Thyroid gland (tissue), 4 donors: ENCODE measurements at regions not wholly inside any gene's neighbourhood (a gene's known extent, or its start where the extent isn't known, plus 50 kb on each side); places are given as distances from the start of the nearest gene placed in this dataset.

Experiments
- DNase-seq, 2 donors: peaks; one replicate each; pipeline ENCODE4 v3.0.0-alpha.2; 2019
- H3K27ac ChIP-seq, 3 donors: fragments of 200-600 bp; sonication (generic); 1 replicate in 2 of 3; 2 replicates in 1 of 3; pipeline ENCODE4 v1.5.1; 2016 to 2019; ENCODE audit warnings: mild to moderate bottlenecking in 1 of 3, moderate library complexity in 1 of 3
- H3K27me3 ChIP-seq: fragments of 200-600 bp; sonication (generic); one replicate; pipeline ENCODE4 v1.5.1; 2019
- H3K36me3 ChIP-seq, 2 donors: fragments of 200-600 bp; sonication (generic); one replicate each; pipeline ENCODE4 v1.5.1; 2016 to 2019
- H3K4me1 ChIP-seq, 2 donors: fragments of 200-600 bp; sonication (generic); one replicate each; pipeline ENCODE4 v1.5.1; 2017 to 2019
- H3K4me3 ChIP-seq, 3 donors: fragments of 200-600 bp; sonication (generic); replicated peaks in 1 of 3; 1 replicate in 2 of 3; 2 replicates in 1 of 3; pipeline ENCODE4 v1.5.1; 2016; ENCODE audit warnings: mild to moderate bottlenecking in 1 of 3
- H3K9me3 ChIP-seq: fragments of 200-600 bp; sonication (generic); one replicate; pipeline ENCODE4 v1.5.1; 2017
- CTCF ChIP-seq, 6 experiments: fragments of 200-600 bp in 3 of 6; fragments of 450-650 bp in 3 of 6; sonication (generic) in 3 of 6; IDR thresholded peaks; one replicate each; pipeline ENCODE4 v1.5.1; 2016 to 2019; ENCODE audit warnings: antibody characterized with exemption in 6 of 6, mild to moderate bottlenecking in 2 of 6, inconsistent platforms in 1 of 6, moderate library complexity in 1 of 6
- POLR2A ChIP-seq, 2 donors: fragments of 450-650 bp; IDR thresholded peaks; one replicate each; pipeline ENCODE4 v1.6.1; 2017; ENCODE audit warnings: antibody characterized with exemption in 2 of 2, mild to moderate bottlenecking in 2 of 2, moderate library complexity in 1 of 2
- WGBS, 2 donors: methylation state at CpG; one replicate each; pipeline ENCODE4 v1.1.5; 2017; 5-methylcytosine and 5-hydroxymethylcytosine counted together
- intact Hi-C: fragments of 100-400 bp; cut with DNase I; formaldehyde crosslinking; loops from one replicate; pipeline ENCODE4 v1.15.1; 2023

- WGBS, 2 donors, result 77 to 86% methylated on average over 13 of the region's 13 CpGs
- DNase-seq, result peak in 1 of 2 donors; percentile 32
- intact Hi-C loops, result no loop called here
Measured at GRCh38 chr15:58329781-58330671, 101.8 kb upstream of the LIPC start.

GRCh38 chr15:58330741-58331559 is 100.8 kb upstream of the LIPC start:
- H3K4me3 ChIP-seq, result no peak overlapping the region
- intact Hi-C loops, result no loop called here
- peaks cover 30 to 42% of the 10 kb centered on the region in 2 donors for H3K4me1 ChIP-seq
- no peaks in the 10 kb centered on the region for H3K36me3 ChIP-seq
- TF ChIP-seq CTCF (IDR thresholded peaks at IDR 0.05) (no peak), POLR2A (IDR thresholded peaks at IDR 0.05) (no peak)
- no peaks in the 10 kb centered on the region for H3K9me3 ChIP-seq
- DNase-seq, result no peak
- H3K27me3 ChIP-seq, result no peaks in the 10 kb centered on the region
- peak overlapping the region in 2 of 3 donors; percentile 91 to 93 for H3K27ac ChIP-seq
- WGBS, 2 donors, result 65 to 77% methylated on average over 8 of the region's 8 CpGs

More at GRCh38 chr15:58329781-58330671, 101.8 kb upstream of the LIPC start:
- H3K4me3 ChIP-seq, result no peak overlapping the region
- H3K27me3 ChIP-seq, result no peaks in the 10 kb centered on the region
- no peak for TF ChIP-seq POLR2A (IDR thresholded peaks at IDR 0.05)
- TF ChIP-seq CTCF (IDR thresholded peaks at IDR 0.05), result no peak
- H3K4me1 ChIP-seq, result peaks cover 25 to 42% of the 10 kb centered on the region in 2 donors
- no peaks in the 10 kb centered on the region for H3K36me3 ChIP-seq
- H3K27ac ChIP-seq, result no peak overlapping the region
- no peaks in the 10 kb centered on the region for H3K9me3 ChIP-seq

GRCh38 chr15:58331560-58331912 is 100.3 kb upstream of the LIPC start:
- Histone ChIP-seq H3K9me3 (no peaks in the 10 kb centered on the region), H3K4me1 (peaks cover 30 to 42% of the 10 kb centered on the region in 2 donors), H3K27me3 (no peaks in the 10 kb centered on the region), H3K27ac (peak overlapping the region; percentile 91 to 93 (median 91)), H3K4me3 (no peak overlapping the region), H3K36me3 (no peaks in the 10 kb centered on the region)
- intact Hi-C loops, result no loop called here
- no peak for TF ChIP-seq CTCF (IDR thresholded peaks at IDR 0.05)
- TF ChIP-seq POLR2A (IDR thresholded peaks at IDR 0.05), result no peak
- no peak for DNase-seq
- WGBS, 2 donors, result 59 to 77% methylated on average over 2 of the region's 2 CpGs

GRCh38 chr15:58331913-58332675 is 99.7 kb upstream of the LIPC start:
- H3K27ac ChIP-seq, result peak overlapping the region; percentile 91 to 93 (median 91)
- intact Hi-C loops, result no loop called here
- H3K9me3 ChIP-seq, result no peaks in the 10 kb centered on the region
- peak; percentile 94 to 96 for DNase-seq
- WGBS, 2 donors, result 3 to 10% methylated on average over 7 to 8 of the region's 8 CpGs
- H3K36me3 ChIP-seq, result no peaks in the 10 kb centered on the region
- no peaks in the 10 kb centered on the region for H3K27me3 ChIP-seq
- H3K4me3 ChIP-seq, result no peak overlapping the region
- H3K4me1 ChIP-seq, result peaks cover 30 to 42% of the 10 kb centered on the region in 2 donors
- TF ChIP-seq POLR2A (IDR thresholded peaks at IDR 0.05) (peak in 1 of 2 donors; percentile 36), CTCF (IDR thresholded peaks at IDR 0.05) (no peak)
